GM23338 (cell line): ENCODE measurements at regions not wholly inside any gene's neighbourhood (a gene's known extent, or its start where the extent isn't known, plus 50 kb on each side); places are given as distances from the start of the nearest gene placed in this dataset.

ENCODE experiments used
- ATAC-seq: fragments of 200-7000 bp; cut with Tn5 transposase; 3 replicates; pipeline ENCODE4 v1.9.1; 2020
- DNase-seq: peaks from one replicate; pipeline ENCODE4 v3.0.0-alpha.2; 2015; ENCODE audit warnings: low spot score
- H2AFZ ChIP-seq: fragments of 200-600 bp; sonication (generic); 2 replicates; pipeline ENCODE4 v1.8.0; 2016; ENCODE audit warnings: antibody characterized with exemption, mild to moderate bottlenecking, moderate library complexity
- H3F3A ChIP-seq: fragments of 200-600 bp; sonication (generic); replicated peaks from 2 replicates; pipeline ENCODE4 v1.8.0; 2017; ENCODE audit warnings: antibody characterized with exemption, mixed run types, low read depth
- H3K27ac ChIP-seq: fragments of 200-600 bp; sonication (generic); 2 replicates; pipeline ENCODE4 v1.6.1; 2016; ENCODE audit warnings: low read depth
- H3K27me3 ChIP-seq: fragments of 200-600 bp; sonication (generic); 2 replicates; pipeline ENCODE4 v1.8.0; 2016; ENCODE audit warnings: mild to moderate bottlenecking, mixed run types, moderate library complexity; ENCODE audit not compliant: insufficient read depth
- H3K36me3 ChIP-seq: fragments of 200-600 bp; sonication (generic); 2 replicates; pipeline ENCODE4 v1.8.0; 2016; ENCODE audit warnings: mild to moderate bottlenecking; ENCODE audit not compliant: insufficient read depth
- H3K4me1 ChIP-seq: fragments of 200-600 bp; sonication (generic); 2 replicates; pipeline ENCODE4 v1.8.0; 2016; ENCODE audit warnings: mild to moderate bottlenecking, moderate library complexity; ENCODE audit not compliant: insufficient read depth
- H3K4me2 ChIP-seq: fragments of 200-600 bp; sonication (generic); 2 replicates; pipeline ENCODE4 v1.7.1; 2017; ENCODE audit warnings: mixed run types
- H3K4me3 ChIP-seq: fragments of 200-600 bp; sonication (generic); 2 replicates; pipeline ENCODE4 v1.6.1; 2016; ENCODE audit warnings: mixed run types
- H3K79me2 ChIP-seq: fragments of 200-600 bp; sonication (generic); replicated peaks from 2 replicates; pipeline ENCODE4 v1.8.0; 2017; ENCODE audit warnings: mild to moderate bottlenecking; ENCODE audit not compliant: insufficient read depth
- H3K9me2 ChIP-seq: fragments of 200-600 bp; sonication (generic); 2 replicates; pipeline ENCODE4 v1.8.0; 2017; ENCODE audit not compliant: insufficient read depth
- H4K20me1 ChIP-seq: fragments of 200-600 bp; sonication (generic); replicated peaks from 2 replicates; pipeline ENCODE4 v1.8.0; 2017; ENCODE audit warnings: mild to moderate bottlenecking; ENCODE audit not compliant: insufficient read depth
- H3K27ac Mint-ChIP-seq: 2 replicates; pipeline ENCODE4 v1.8.0; 2020; ENCODE audit warnings: inconsistent platforms, mild to moderate bottlenecking, moderate library complexity, mixed read lengths
- H3K27me3 Mint-ChIP-seq: 3 replicates; pipeline ENCODE4 v1.8.0; 2022; ENCODE audit warnings: low read depth, mild to moderate bottlenecking, moderate library complexity, mixed read lengths, inconsistent platforms; ENCODE audit not compliant: insufficient read depth, poor library complexity
- H3K36me3 Mint-ChIP-seq: 3 replicates; pipeline ENCODE4 v1.8.0; 2021; ENCODE audit warnings: low read depth, mild to moderate bottlenecking, inconsistent platforms, moderate library complexity, mixed read lengths
- H3K4me1 Mint-ChIP-seq: 3 replicates; pipeline ENCODE4 v1.8.0; 2020; ENCODE audit warnings: mild to moderate bottlenecking, inconsistent platforms, mixed read lengths
- H3K4me3 Mint-ChIP-seq: 3 replicates; pipeline ENCODE4 v1.8.0; 2021; ENCODE audit warnings: moderate library complexity, mild to moderate bottlenecking, inconsistent platforms, mixed read lengths
- H3K9me3 Mint-ChIP-seq: 3 replicates; pipeline ENCODE4 v1.8.0; 2020; ENCODE audit warnings: moderate library complexity, mild to moderate bottlenecking, inconsistent platforms, mixed read lengths
- CREB1 ChIP-seq: fragments of 250-450 bp; sonication (Bioruptor Pico); IDR thresholded peaks from 2 replicates; pipeline ENCODE4 v1.5.0; 2020; ENCODE audit warnings: low read depth, mild to moderate bottlenecking, moderate library complexity
- CTCF ChIP-seq, 2 experiments: fragments of 200-600 bp in 1 of 2; sonication (generic) in 1 of 2; conservative IDR thresholded peaks; 2 replicates each; pipeline versions ENCODE4 v1.5.1 to v1.6.1; 2016 to 2017; ENCODE audit warnings: antibody characterized with exemption in 2 of 2, low read depth in 2 of 2, mild to moderate bottlenecking in 2 of 2, moderate library complexity in 1 of 2
- ETS1 ChIP-seq: IDR thresholded peaks from 2 replicates; pipeline ENCODE4 v1.6.1; 2016; ENCODE audit warnings: antibody characterized with exemption
- EZH2phosphoT487 ChIP-seq: fragments of 200-600 bp; sonication (generic); IDR thresholded peaks from one replicate; pipeline ENCODE4 v1.8.1; 2018; ENCODE audit warnings: antibody characterized with exemption; ENCODE audit not compliant: unreplicated experiment
- JUNB ChIP-seq: IDR thresholded peaks from one replicate; pipeline ENCODE4 v1.6.1; 2016; ENCODE audit warnings: antibody characterized with exemption; ENCODE audit not compliant: unreplicated experiment
- NANOG ChIP-seq: IDR thresholded peaks from 2 replicates; pipeline ENCODE4 v1.6.1; 2016; ENCODE audit warnings: antibody characterized with exemption, borderline replicate concordance
- POLR2AphosphoS5 ChIP-seq: IDR thresholded peaks from 2 replicates; pipeline ENCODE4 v1.6.1; 2016; ENCODE audit warnings: antibody characterized with exemption, low read depth
- ZNF462 ChIP-seq: fragments of 250-450 bp; sonication (Bioruptor Pico); IDR thresholded peaks from 2 replicates; pipeline ENCODE4 v1.5.0; 2020; ENCODE audit warnings: mild to moderate bottlenecking, moderate library complexity
- TF ChIP-seq, protein P1 (sequence below): IDR thresholded peaks from one replicate; pipeline ENCODE4 v1.6.1; 2018; ENCODE audit warnings: antibody characterized with exemption; ENCODE audit not compliant: unreplicated experiment

DNA sequence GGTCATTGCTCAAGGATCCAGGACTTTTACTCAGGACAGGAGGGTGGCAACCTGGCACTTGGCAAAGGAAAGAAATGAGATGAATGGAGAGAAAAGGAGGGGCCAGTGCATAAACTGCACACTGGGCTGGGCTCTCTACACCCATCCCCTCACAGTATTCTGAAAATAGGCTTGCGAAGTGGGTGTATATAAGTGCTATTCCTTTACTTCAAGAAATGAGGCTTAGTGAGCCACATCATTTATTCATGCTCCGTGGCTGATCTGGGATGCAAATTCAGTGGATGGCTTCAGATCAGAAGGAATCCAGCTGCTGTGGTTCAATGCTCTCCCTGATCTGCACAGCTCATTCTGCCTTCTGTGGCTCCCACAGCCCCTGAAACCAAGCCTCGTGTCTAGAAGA lies 297.7 kb downstream of the UQCRFS1 start (continued):
- TF ChIP-seq ZNF462 (CRISPR knock-in tag) (no peak), CREB1 (CRISPR knock-in tag) (no peak), POLR2AphosphoS5 (no peak)

- TF ChIP-seq CTCF (conservative IDR thresholded peaks at IDR 0.05; ENCODE audit: low read depth in 2 of 2) (no peak), CREB1 (CRISPR knock-in tag) (no peak), EZH2phosphoT487 (no peak), JUNB (no peak), NANOG (no peak), ETS1 (no peak)
- TF ChIP-seq, protein P1, sequence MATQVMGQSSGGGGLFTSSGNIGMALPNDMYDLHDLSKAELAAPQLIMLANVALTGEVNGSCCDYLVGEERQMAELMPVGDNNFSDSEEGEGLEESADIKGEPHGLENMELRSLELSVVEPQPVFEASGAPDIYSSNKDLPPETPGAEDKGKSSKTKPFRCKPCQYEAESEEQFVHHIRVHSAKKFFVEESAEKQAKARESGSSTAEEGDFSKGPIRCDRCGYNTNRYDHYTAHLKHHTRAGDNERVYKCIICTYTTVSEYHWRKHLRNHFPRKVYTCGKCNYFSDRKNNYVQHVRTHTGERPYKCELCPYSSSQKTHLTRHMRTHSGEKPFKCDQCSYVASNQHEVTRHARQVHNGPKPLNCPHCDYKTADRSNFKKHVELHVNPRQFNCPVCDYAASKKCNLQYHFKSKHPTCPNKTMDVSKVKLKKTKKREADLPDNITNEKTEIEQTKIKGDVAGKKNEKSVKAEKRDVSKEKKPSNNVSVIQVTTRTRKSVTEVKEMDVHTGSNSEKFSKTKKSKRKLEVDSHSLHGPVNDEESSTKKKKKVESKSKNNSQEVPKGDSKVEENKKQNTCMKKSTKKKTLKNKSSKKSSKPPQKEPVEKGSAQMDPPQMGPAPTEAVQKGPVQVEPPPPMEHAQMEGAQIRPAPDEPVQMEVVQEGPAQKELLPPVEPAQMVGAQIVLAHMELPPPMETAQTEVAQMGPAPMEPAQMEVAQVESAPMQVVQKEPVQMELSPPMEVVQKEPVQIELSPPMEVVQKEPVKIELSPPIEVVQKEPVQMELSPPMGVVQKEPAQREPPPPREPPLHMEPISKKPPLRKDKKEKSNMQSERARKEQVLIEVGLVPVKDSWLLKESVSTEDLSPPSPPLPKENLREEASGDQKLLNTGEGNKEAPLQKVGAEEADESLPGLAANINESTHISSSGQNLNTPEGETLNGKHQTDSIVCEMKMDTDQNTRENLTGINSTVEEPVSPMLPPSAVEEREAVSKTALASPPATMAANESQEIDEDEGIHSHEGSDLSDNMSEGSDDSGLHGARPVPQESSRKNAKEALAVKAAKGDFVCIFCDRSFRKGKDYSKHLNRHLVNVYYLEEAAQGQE, result no peak
- H2AFZ ChIP-seq, result no peak overlapping the region
- no peaks in the 10 kb centered on the region for H3K4me1 Mint-ChIP-seq
- H3K27me3 ChIP-seq, result no peaks in the 10 kb centered on the region
- H3K27ac Mint-ChIP-seq, result no peak overlapping the region
- no peaks in the 10 kb centered on the region for H3K36me3 ChIP-seq
- H3K79me2 ChIP-seq, result no peaks in the 10 kb centered on the region
- no peak overlapping the region for H3K4me3 Mint-ChIP-seq
- H4K20me1 ChIP-seq, result no peaks in the 10 kb centered on the region
- H3K27ac ChIP-seq, result no peak overlapping the region
- no peak for DNase-seq
- no peak for ATAC-seq
- H3F3A ChIP-seq, result no peaks in the 10 kb centered on the region
- no peak overlapping the region for H3K4me2 ChIP-seq
- H3K4me1 ChIP-seq, result no peaks in the 10 kb centered on the region
- no peaks in the 10 kb centered on the region for H3K9me2 ChIP-seq
- no peaks in the 10 kb centered on the region for H3K36me3 Mint-ChIP-seq
- peaks cover 2% of the 10 kb centered on the region; the same call in 1 of the 3 replicates for H3K9me3 Mint-ChIP-seq
- peaks cover 6% of the 10 kb centered on the region for H3K27me3 Mint-ChIP-seq
- no peak overlapping the region for H3K4me3 ChIP-seq
These were observed 298.8 kb downstream of the UQCRFS1 start for GRCh38 chr19:28914173-28914572.
